H9 (cell line): ENCODE measurements at regions not wholly inside any gene's neighbourhood (a gene's known extent, or its start where the extent isn't known, plus 50 kb on each side); places are given as distances from the start of the nearest gene placed in this dataset.

Source experiments
- DNase-seq: peaks from one replicate; pipeline ENCODE4 v3.0.0-alpha.2; 2017
- H2AFZ ChIP-seq: one replicate; pipeline ENCODE4 v1.6.1; 2013; ENCODE audit warnings: mild to moderate bottlenecking, low read length, control low read depth, moderate library complexity
- H2AK5ac ChIP-seq: 2 replicates; pipeline ENCODE4 v1.6.1; 2013; ENCODE audit warnings: low read length, control low read depth, mixed read lengths; ENCODE audit not compliant: insufficient read length
- H2BK120ac ChIP-seq: one replicate; pipeline ENCODE4 v1.6.1; 2013; ENCODE audit warnings: low read depth, mild to moderate bottlenecking, low read length, control low read depth, inconsistent platforms; ENCODE audit not compliant: poor library complexity, severe bottlenecking
- H2BK12ac ChIP-seq: 2 replicates; pipeline ENCODE4 v1.6.1; 2013; ENCODE audit warnings: low read length, control low read depth, mixed read lengths, low read depth; ENCODE audit not compliant: insufficient read length
- H2BK15ac ChIP-seq: 2 replicates; pipeline ENCODE4 v1.6.1; 2013; ENCODE audit warnings: low read depth, low read length, control low read depth
- H2BK20ac ChIP-seq: one replicate; pipeline ENCODE4 v1.6.1; 2013; ENCODE audit warnings: low read depth, mild to moderate bottlenecking, low read length, control low read depth, inconsistent platforms; ENCODE audit not compliant: poor library complexity, severe bottlenecking
- H2BK5ac ChIP-seq: 2 replicates; pipeline ENCODE4 v1.6.1; 2013; ENCODE audit warnings: low read length, control low read depth, mixed read lengths; ENCODE audit not compliant: insufficient read length
- H3K14ac ChIP-seq: 2 replicates; pipeline ENCODE4 v1.6.1; 2013; ENCODE audit warnings: low read length, control low read depth; ENCODE audit not compliant: insufficient read depth
- H3K18ac ChIP-seq: 2 replicates; pipeline ENCODE4 v1.6.1; 2013; ENCODE audit warnings: low read depth, mild to moderate bottlenecking, mixed read lengths, low read length, control low read depth; ENCODE audit not compliant: insufficient read length
- H3K23ac ChIP-seq: 2 replicates; pipeline ENCODE4 v1.6.1; 2013; ENCODE audit warnings: low read length, control low read depth, mixed read lengths, low read depth; ENCODE audit not compliant: insufficient read length
- H3K23me2 ChIP-seq: 2 replicates; pipeline ENCODE4 v1.6.1; 2013; ENCODE audit warnings: low read depth, mild to moderate bottlenecking, mixed read lengths, low read length, control low read depth; ENCODE audit not compliant: insufficient read length, poor library complexity, severe bottlenecking
- H3K27ac ChIP-seq: 2 replicates; pipeline ENCODE4 v1.5.1; 2013; ENCODE audit warnings: low read length, control low read depth, mixed read lengths, low read depth; ENCODE audit not compliant: insufficient read length
- H3K27me3 ChIP-seq: 2 replicates; pipeline ENCODE4 v1.6.1; 2013; ENCODE audit warnings: low read length, control low read depth, inconsistent platforms; ENCODE audit not compliant: insufficient read depth
- H3K4ac ChIP-seq: 2 replicates; pipeline ENCODE4 v1.6.1; 2013; ENCODE audit warnings: low read depth, mild to moderate bottlenecking, control low read depth, inconsistent platforms, low read length, moderate library complexity
- H3K4me1 ChIP-seq: 2 replicates; pipeline ENCODE4 v1.6.1; 2013; ENCODE audit warnings: low read length, control low read depth, inconsistent platforms; ENCODE audit not compliant: insufficient read depth
- H3K4me2 ChIP-seq: 2 replicates; pipeline ENCODE4 v1.6.1; 2013; ENCODE audit warnings: low read length, control low read depth, mixed read lengths; ENCODE audit not compliant: insufficient read length, insufficient read depth
- H3K56ac ChIP-seq: 2 replicates; pipeline ENCODE4 v1.6.1; 2013; ENCODE audit warnings: low read depth, mild to moderate bottlenecking, mixed read lengths, low read length, control low read depth; ENCODE audit not compliant: insufficient read length
- H3K79me1 ChIP-seq: 2 replicates; pipeline ENCODE4 v1.6.1; 2013; ENCODE audit warnings: low read depth, mild to moderate bottlenecking, moderate library complexity, low read length, control low read depth, inconsistent platforms; ENCODE audit not compliant: insufficient read depth, poor library complexity, severe bottlenecking
- H3K79me2 ChIP-seq: 2 replicates; pipeline ENCODE4 v1.6.1; 2013; ENCODE audit warnings: low read length, control low read depth, inconsistent platforms; ENCODE audit not compliant: insufficient read depth
- H3K9ac ChIP-seq: 2 replicates; pipeline ENCODE4 v1.6.1; 2013; ENCODE audit warnings: low read length, control low read depth, mixed read lengths; ENCODE audit not compliant: insufficient read length; ENCODE audit errors: extremely low read depth
- H3K9me3 ChIP-seq: one replicate; pipeline ENCODE4 v1.6.1; 2013; ENCODE audit warnings: low read depth, low read length, inconsistent platforms; ENCODE audit not compliant: control insufficient read depth
- H3T11ph ChIP-seq: one replicate; pipeline ENCODE4 v1.6.1; 2013; ENCODE audit warnings: mild to moderate bottlenecking, low read length, control low read depth, inconsistent platforms
- H4K20me1 ChIP-seq: one replicate; pipeline ENCODE4 v1.6.1; 2013; ENCODE audit not compliant: control insufficient read depth, insufficient read length, insufficient read depth
- H4K5ac ChIP-seq: 2 replicates; pipeline ENCODE4 v1.6.1; 2013; ENCODE audit warnings: low read depth, mild to moderate bottlenecking, mixed read lengths, low read length, control low read depth; ENCODE audit not compliant: insufficient read length
- H4K8ac ChIP-seq: replicated peaks from 2 replicates; pipeline ENCODE4 v1.6.1; 2013; ENCODE audit warnings: low read length, control low read depth, mixed read lengths, low read depth; ENCODE audit not compliant: insufficient read length
- H4K91ac ChIP-seq: 2 replicates; pipeline ENCODE4 v1.6.1; 2013; ENCODE audit warnings: low read depth, mild to moderate bottlenecking, moderate library complexity, mixed read lengths, low read length, control low read depth; ENCODE audit not compliant: insufficient read length
- H3K27ac Mint-ChIP-seq, 3 experiments: 2 replicates in 2 of 3; 3 replicates in 1 of 3; pipeline ENCODE4 v1.8.0; 2020 to 2021; ENCODE audit warnings: mixed read lengths in 3 of 3, mild to moderate bottlenecking in 1 of 3, moderate library complexity in 1 of 3
- H3K27me3 Mint-ChIP-seq: 2 replicates; pipeline ENCODE4 v1.8.0; 2021; ENCODE audit warnings: low read depth, mild to moderate bottlenecking, moderate library complexity, mixed read lengths
- H3K36me3 Mint-ChIP-seq, 3 experiments: 2 replicates in 2 of 3; 3 replicates in 1 of 3; pipeline ENCODE4 v1.8.0; 2020 to 2021; ENCODE audit warnings: low read depth in 3 of 3, mixed read lengths in 3 of 3; ENCODE audit not compliant: insufficient read depth in 1 of 3
- H3K4me1 Mint-ChIP-seq, 2 experiments: 2 replicates each; pipeline ENCODE4 v1.8.0; 2020; ENCODE audit warnings: mixed read lengths in 2 of 2
- H3K4me3 Mint-ChIP-seq, 2 experiments: 2 replicates in 1 of 2; 3 replicates in 1 of 2; pipeline ENCODE4 v1.8.0; 2020 to 2021; ENCODE audit warnings: mild to moderate bottlenecking in 2 of 2, mixed read lengths in 2 of 2, moderate library complexity in 1 of 2
- H3K9me3 Mint-ChIP-seq, 2 experiments: 2 replicates in 1 of 2; 3 replicates in 1 of 2; pipeline ENCODE4 v1.8.0; 2020; ENCODE audit warnings: mild to moderate bottlenecking in 2 of 2, mixed read lengths in 2 of 2, moderate library complexity in 1 of 2
- CTCF ChIP-seq: fragments of 200-600 bp; sonication (generic); conservative IDR thresholded peaks from 3 replicates; pipeline ENCODE4 v1.8.0; 2021; ENCODE audit warnings: antibody characterized with exemption, mild to moderate bottlenecking
- whole genome bisulfite sequencing: extraction: QIAGEN DNeasy Blood & Tissue Kit; methylation state at CpG from one replicate; pipeline ENCODE4 v1.1.7; 2013; ENCODE audit warnings: missing lambda C conversion rate, low lambda C conversion rate, mixed read lengths; ENCODE audit not compliant: insufficient read length; ENCODE audit errors: extremely low coverage; 5-methylcytosine and 5-hydroxymethylcytosine counted together

- no CpG with 5 or more reads among the region's 2 CpGs for WGBS
- Histone ChIP-seq H2BK15ac (no peak overlapping the region), H4K91ac (no peak overlapping the region), H2BK20ac (no peak overlapping the region), H3K4ac (no peak overlapping the region), H3K4me1 (no peaks in the 10 kb centered on the region), H3K79me2 (no peaks in the 10 kb centered on the region), H3K79me1 (no peaks in the 10 kb centered on the region), H2BK5ac (no peak overlapping the region), H4K20me1 (no peaks in the 10 kb centered on the region), H3K18ac (no peak overlapping the region), H4K5ac (no peak overlapping the region), H3K23me2 (no peaks in the 10 kb centered on the region), H3K4me2 (no peak overlapping the region), H3T11ph (no peak overlapping the region), H3K14ac (no peak overlapping the region), H2BK12ac (no peak overlapping the region), H3K56ac (no peak overlapping the region), H2BK120ac (no peak overlapping the region), H3K23ac (no peak overlapping the region), H3K9me3 (no peaks in the 10 kb centered on the region), H3K27ac (no peak overlapping the region), H4K8ac (no peak overlapping the region), H3K27me3 (no peaks in the 10 kb centered on the region), H2AK5ac (no peak overlapping the region), H2AFZ (no peak overlapping the region), H3K9ac (no peak overlapping the region)
- Mint-ChIP-seq H3K4me1 (peaks cover 3 to 5% of the 10 kb centered on the region in 2 experiments), H3K4me3 (no peak overlapping the region), H3K27me3 (no peaks in the 10 kb centered on the region), H3K27ac (no peak overlapping the region), H3K36me3 (no peaks in the 10 kb centered on the region), H3K9me3 (no peaks in the 10 kb centered on the region)
- TF ChIP-seq CTCF: no peak
- no peak for DNase-seq
Measured at GRCh38 chr13:106038752-106039151, 496.7 kb downstream of the EFNB2 start.
